ENCODE measurements at regions not wholly inside any gene's neighbourhood (a gene's known extent, or its start where the extent isn't known, plus 50 kb on each side); places are given as distances from the start of the nearest gene placed in this dataset.
"Not testable (repeated sequence)": the region's sequence is repeated elsewhere in the genome, so short reads cannot be mapped to it uniquely, and the experiment has no call there.

DNA sequence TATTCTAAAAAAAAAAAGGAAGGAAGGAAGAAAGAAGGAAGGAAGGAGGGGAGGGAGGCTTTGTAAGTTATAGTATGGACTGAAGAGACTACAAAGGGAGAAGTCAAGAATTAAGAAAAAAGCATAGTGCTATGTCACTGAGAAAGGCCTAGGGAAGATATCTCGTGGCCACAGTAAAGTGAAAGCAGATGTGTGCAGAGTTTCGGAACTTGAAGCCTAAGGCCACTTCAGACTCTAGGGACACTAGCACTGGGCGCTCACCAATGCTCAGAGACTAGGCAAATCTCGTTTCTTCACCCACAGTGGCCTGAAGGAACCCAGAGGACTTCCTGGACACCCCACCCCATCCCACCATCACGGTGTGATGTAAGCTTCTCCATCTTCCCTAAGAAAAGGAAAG, 181.4 kb upstream of the TRPM3 start:
- ATAC-seq (no peak), DNase-seq (no peak)
- Histone ChIP-seq H3K4me1 (ENCODE audit: low read depth) (no peaks in the 10 kb centered on the region), H3K4me3 (no peak overlapping the region), H3K36me3 (ENCODE audit: low read depth) (no peaks in the 10 kb centered on the region), H3K9me3 (no peaks in the 10 kb centered on the region)
- intact Hi-C loops (cut with DNase I, micrococcal nuclease) = no loop called here
- no peak for TF ChIP-seq CTCF (IDR thresholded peaks at IDR 0.05)

DNA sequence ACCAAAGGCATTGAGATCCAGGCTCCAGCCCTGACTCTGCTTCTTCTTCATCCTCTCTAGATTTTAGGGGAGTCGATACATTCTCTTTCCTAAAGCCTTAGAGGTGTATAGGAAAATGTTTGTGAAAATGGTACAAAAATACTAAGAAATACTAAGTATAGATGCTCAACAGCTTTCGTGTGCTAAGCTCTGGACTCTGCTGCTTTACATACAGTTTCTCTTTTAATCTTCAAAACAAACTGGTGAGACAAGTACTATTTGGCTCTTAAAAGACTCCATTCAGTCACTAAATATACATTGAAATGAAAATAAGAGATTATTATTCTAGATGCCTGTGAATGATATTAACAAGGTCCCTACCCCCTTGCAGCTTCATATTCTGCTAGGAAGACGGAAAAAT, 174.5 kb upstream of the TRPM3 start:
- intact Hi-C loops (cut with DNase I, micrococcal nuclease) = loop anchor here in 1 of 2 donors (2.0 kb wide), 1 partner anchor 39 kb away; no protein-coding TSS in a partner anchor
- Histone ChIP-seq H3K36me3 (ENCODE audit: low read depth) (no peaks in the 10 kb centered on the region), H3K4me3 (no peak overlapping the region), H3K9me3 (no peaks in the 10 kb centered on the region), H3K4me1 (ENCODE audit: low read depth) (no peaks in the 10 kb centered on the region)
- no peak for TF ChIP-seq CTCF (IDR thresholded peaks at IDR 0.05)
- ATAC-seq (no peak), DNase-seq (no peak)

DNA sequence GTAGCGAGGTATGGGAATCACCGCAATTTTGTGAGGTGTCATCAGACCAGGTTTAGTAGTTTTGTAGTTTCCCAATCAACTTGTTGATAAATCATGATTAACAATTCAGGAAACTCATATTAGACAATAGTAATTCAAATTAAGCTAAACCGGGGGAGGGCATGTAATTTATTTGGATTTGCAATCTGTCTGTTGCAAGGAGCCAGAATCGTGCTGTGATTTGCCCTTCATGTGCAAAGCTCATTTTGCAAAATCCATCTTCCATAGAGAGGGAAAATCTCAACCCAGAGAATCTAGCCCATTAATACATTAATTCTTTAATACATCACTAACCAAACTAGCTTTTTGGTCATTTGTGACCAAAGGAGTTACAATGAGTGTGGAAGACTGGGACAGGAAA, 164.7 kb upstream of the TRPM3 start:
- no peaks in the 10 kb centered on the region for H3K4me1 ChIP-seq (ENCODE audit: low read depth)
- H3K9me3 ChIP-seq = no peaks in the 10 kb centered on the region
- H3K4me3 ChIP-seq = no peak overlapping the region
- DNase-seq (no peak), ATAC-seq (no peak)
- H3K36me3 ChIP-seq (ENCODE audit: low read depth) = no peaks in the 10 kb centered on the region
- TF ChIP-seq CTCF (IDR thresholded peaks at IDR 0.05) = no peak
- intact Hi-C loops (cut with DNase I, micrococcal nuclease) = no loop called here

DNA sequence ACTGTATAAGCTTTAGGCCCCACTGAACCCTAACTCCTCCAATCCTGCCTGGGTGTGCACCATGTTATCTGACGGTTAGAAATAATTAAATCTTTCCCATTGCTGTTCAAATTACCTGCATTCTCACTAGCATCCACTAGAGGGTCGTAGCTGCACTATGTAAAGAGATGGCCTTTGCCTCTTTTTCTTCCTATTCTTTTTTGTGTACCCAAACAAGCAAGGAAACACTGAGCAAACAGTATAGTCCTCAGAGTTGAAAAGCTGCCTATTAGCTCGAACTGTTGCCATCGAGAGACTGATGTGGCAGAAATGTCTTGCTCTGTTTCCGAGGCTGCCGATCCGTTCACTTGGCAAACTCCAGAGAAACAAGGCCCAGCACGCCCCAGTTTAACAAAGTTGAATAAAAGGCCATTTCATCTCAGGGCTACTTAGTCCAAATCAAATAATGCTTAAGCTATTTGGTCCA, 163.8 kb upstream of the TRPM3 start:
- Histone ChIP-seq H3K4me1 (ENCODE audit: low read depth) (no peaks in the 10 kb centered on the region), H3K9me3 (no peaks in the 10 kb centered on the region), H3K4me3 (no peak overlapping the region), H3K36me3 (ENCODE audit: low read depth) (no peaks in the 10 kb centered on the region)
- DNase-seq = peak in 1 of 3 donors; percentile 78
- peak; percentile 57 for TF ChIP-seq CTCF (IDR thresholded peaks at IDR 0.05)
- intact Hi-C loops (cut with DNase I, micrococcal nuclease) = no loop called here
- peak; percentile 87 for ATAC-seq

- intact Hi-C loops (cut with DNase I, micrococcal nuclease) = not testable (repeated sequence)
These were observed 160.7 kb upstream of the TRPM3 start for GRCh38 chr9:71282116-71282515.

GRCh38 chr9:71279151-71279739, 157.8 kb upstream of the TRPM3 start:
- intact Hi-C loops (cut with DNase I, micrococcal nuclease) = no loop called here
- DNase-seq (no peak), ATAC-seq (no peak)
- no peak overlapping the region for H3K4me3 ChIP-seq
- TF ChIP-seq CTCF (IDR thresholded peaks at IDR 0.05) = no peak
- no peaks in the 10 kb centered on the region for H3K9me3 ChIP-seq
- no peaks in the 10 kb centered on the region for H3K4me1 ChIP-seq (ENCODE audit: low read depth)
- no peaks in the 10 kb centered on the region for H3K36me3 ChIP-seq (ENCODE audit: low read depth)

More at GRCh38 chr9:71282116-71282515, 160.7 kb upstream of the TRPM3 start:
- not testable (repeated sequence) for H3K9me3 ChIP-seq; DNase-seq; H3K36me3 ChIP-seq (ENCODE audit: low read depth); ATAC-seq; H3K4me3 ChIP-seq; H3K4me1 ChIP-seq (ENCODE audit: low read depth)

Measured in mucosa of descending colon (tissue), 3 donors.